ENCODE measurements at regions not wholly inside any gene's neighbourhood (a gene's known extent, or its start where the extent isn't known, plus 50 kb on each side); places are given as distances from the start of the nearest gene placed in this dataset.

DNA sequence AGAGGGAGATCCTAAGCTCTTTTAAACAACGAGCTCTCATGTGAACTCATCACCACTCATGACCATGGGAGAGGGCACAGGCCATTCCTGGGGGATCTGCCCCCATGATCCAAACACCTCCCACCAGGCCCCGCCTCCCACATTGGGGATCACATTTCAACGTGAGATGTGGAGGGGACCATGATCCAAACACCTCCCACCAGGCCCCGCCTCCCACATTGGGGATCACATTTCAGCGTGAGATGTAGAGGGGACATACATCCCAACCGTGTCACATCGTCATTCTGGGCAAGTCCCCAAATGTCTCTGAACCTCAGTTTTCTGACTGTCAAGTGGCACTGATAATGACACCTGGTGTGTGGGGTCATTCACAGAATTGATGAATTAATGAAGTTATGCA is 641.8 kb downstream of the CDH26 start:
- TF ChIP-seq ZNF565 (CRISPR knock-in tag; conservative IDR thresholded peaks at IDR 0.05; ENCODE audit: low read depth), result no peak
- TF ChIP-seq, protein P1, sequence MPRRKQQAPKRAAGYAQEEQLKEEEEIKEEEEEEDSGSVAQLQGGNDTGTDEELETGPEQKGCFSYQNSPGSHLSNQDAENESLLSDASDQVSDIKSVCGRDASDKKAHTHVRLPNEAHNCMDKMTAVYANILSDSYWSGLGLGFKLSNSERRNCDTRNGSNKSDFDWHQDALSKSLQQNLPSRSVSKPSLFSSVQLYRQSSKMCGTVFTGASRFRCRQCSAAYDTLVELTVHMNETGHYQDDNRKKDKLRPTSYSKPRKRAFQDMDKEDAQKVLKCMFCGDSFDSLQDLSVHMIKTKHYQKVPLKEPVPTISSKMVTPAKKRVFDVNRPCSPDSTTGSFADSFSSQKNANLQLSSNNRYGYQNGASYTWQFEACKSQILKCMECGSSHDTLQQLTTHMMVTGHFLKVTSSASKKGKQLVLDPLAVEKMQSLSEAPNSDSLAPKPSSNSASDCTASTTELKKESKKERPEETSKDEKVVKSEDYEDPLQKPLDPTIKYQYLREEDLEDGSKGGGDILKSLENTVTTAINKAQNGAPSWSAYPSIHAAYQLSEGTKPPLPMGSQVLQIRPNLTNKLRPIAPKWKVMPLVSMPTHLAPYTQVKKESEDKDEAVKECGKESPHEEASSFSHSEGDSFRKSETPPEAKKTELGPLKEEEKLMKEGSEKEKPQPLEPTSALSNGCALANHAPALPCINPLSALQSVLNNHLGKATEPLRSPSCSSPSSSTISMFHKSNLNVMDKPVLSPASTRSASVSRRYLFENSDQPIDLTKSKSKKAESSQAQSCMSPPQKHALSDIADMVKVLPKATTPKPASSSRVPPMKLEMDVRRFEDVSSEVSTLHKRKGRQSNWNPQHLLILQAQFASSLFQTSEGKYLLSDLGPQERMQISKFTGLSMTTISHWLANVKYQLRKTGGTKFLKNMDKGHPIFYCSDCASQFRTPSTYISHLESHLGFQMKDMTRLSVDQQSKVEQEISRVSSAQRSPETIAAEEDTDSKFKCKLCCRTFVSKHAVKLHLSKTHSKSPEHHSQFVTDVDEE (CRISPR knock-in tag; IDR thresholded peaks at IDR 0.05), result no peak
- TF ChIP-seq CSRNP3 (CRISPR knock-in tag; IDR thresholded peaks at IDR 0.05), result no peak
- TF ChIP-seq PPARA (CRISPR knock-in tag; IDR thresholded peaks at IDR 0.05; ENCODE audit: borderline replicate concordance), result no peak
- no peak for TF ChIP-seq TOX (CRISPR knock-in tag; IDR thresholded peaks at IDR 0.05; ENCODE audit: borderline replicate concordance)
- TF ChIP-seq SNAI2 (CRISPR knock-in tag; IDR thresholded peaks at IDR 0.05), result no peak
- no peak for TF ChIP-seq CSDC2 (CRISPR knock-in tag; IDR thresholded peaks at IDR 0.05)
- TF ChIP-seq ESRRG (CRISPR knock-in tag; IDR thresholded peaks at IDR 0.05), result no peak
- no peak for ATAC-seq

DNA sequence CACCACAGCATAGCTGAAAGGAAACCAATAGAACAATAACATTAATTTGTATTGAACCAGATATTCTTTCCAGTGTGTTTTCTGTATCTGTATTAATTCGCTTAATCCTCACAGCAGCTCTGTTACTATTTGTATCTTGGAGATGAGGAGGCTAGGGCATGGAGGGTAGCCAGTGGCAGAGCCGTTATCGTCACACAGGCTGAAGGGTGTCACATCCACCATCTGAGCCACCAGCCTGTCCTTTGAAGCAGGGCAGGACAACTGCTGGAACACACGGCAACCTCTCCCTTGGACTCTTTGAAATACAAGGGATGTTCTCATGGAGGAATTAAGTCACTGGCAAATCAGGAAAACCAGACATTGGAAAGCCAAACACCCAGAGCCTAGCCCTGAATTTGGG is 628.0 kb upstream of the CDH4 start:
- no peak for TF ChIP-seq CSRNP3 (CRISPR knock-in tag; IDR thresholded peaks at IDR 0.05)
- TF ChIP-seq ISL1 (CRISPR knock-in tag; IDR thresholded peaks at IDR 0.05), result no peak
- TF ChIP-seq, protein P2, sequence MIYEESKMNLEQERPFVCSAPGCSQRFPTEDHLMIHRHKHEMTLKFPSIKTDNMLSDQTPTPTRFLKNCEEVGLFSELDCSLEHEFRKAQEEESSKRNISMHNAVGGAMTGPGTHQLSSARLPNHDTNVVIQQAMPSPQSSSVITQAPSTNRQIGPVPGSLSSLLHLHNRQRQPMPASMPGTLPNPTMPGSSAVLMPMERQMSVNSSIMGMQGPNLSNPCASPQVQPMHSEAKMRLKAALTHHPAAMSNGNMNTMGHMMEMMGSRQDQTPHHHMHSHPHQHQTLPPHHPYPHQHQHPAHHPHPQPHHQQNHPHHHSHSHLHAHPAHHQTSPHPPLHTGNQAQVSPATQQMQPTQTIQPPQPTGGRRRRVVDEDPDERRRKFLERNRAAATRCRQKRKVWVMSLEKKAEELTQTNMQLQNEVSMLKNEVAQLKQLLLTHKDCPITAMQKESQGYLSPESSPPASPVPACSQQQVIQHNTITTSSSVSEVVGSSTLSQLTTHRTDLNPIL (CRISPR knock-in tag; IDR thresholded peaks at IDR 0.05; ENCODE audit: low read depth), result no peak
- no peak for TF ChIP-seq RARB (CRISPR knock-in tag; IDR thresholded peaks at IDR 0.05)
- TF ChIP-seq CSDC2 (CRISPR knock-in tag; IDR thresholded peaks at IDR 0.05), result no peak
- TF ChIP-seq, protein P3, sequence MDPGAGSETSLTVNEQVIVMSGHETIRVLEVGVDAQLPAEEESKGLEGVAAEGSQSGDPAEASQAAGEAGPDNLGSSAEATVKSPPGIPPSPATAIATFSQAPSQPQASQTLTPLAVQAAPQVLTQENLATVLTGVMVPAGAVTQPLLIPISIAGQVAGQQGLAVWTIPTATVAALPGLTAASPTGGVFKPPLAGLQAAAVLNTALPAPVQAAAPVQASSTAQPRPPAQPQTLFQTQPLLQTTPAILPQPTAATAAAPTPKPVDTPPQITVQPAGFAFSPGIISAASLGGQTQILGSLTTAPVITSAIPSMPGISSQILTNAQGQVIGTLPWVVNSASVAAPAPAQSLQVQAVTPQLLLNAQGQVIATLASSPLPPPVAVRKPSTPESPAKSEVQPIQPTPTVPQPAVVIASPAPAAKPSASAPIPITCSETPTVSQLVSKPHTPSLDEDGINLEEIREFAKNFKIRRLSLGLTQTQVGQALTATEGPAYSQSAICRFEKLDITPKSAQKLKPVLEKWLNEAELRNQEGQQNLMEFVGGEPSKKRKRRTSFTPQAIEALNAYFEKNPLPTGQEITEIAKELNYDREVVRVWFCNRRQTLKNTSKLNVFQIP (CRISPR knock-in tag; IDR thresholded peaks at IDR 0.05; ENCODE audit: borderline replicate concordance, low read depth), result no peak
- no peak for TF ChIP-seq TOX (CRISPR knock-in tag; IDR thresholded peaks at IDR 0.05; ENCODE audit: borderline replicate concordance)
- TF ChIP-seq, protein P1 (CRISPR knock-in tag; IDR thresholded peaks at IDR 0.05), result no peak
- no peak for TF ChIP-seq ZNF565 (CRISPR knock-in tag; conservative IDR thresholded peaks at IDR 0.05; ENCODE audit: low read depth)
- ATAC-seq, result no peak

- no peak for ATAC-seq
- TF ChIP-seq GLIS3 (CRISPR knock-in tag; IDR thresholded peaks at IDR 0.05) (no peak), TCF4 (CRISPR knock-in tag; IDR thresholded peaks at IDR 0.05; ENCODE audit: borderline replicate concordance) (no peak), ARNTL (CRISPR knock-in tag; IDR thresholded peaks at IDR 0.05; ENCODE audit: borderline replicate concordance, low read depth) (no peak), ZNF8 (CRISPR knock-in tag; IDR thresholded peaks at IDR 0.05) (no peak)
Measured at GRCh38 chr20:60627751-60628565, 624.1 kb upstream of the CDH4 start.
